ENCODE measurements at regions not wholly inside any gene's neighbourhood (a gene's known extent, or its start where the extent isn't known, plus 50 kb on each side); places are given as distances from the start of the nearest gene placed in this dataset.

DNA sequence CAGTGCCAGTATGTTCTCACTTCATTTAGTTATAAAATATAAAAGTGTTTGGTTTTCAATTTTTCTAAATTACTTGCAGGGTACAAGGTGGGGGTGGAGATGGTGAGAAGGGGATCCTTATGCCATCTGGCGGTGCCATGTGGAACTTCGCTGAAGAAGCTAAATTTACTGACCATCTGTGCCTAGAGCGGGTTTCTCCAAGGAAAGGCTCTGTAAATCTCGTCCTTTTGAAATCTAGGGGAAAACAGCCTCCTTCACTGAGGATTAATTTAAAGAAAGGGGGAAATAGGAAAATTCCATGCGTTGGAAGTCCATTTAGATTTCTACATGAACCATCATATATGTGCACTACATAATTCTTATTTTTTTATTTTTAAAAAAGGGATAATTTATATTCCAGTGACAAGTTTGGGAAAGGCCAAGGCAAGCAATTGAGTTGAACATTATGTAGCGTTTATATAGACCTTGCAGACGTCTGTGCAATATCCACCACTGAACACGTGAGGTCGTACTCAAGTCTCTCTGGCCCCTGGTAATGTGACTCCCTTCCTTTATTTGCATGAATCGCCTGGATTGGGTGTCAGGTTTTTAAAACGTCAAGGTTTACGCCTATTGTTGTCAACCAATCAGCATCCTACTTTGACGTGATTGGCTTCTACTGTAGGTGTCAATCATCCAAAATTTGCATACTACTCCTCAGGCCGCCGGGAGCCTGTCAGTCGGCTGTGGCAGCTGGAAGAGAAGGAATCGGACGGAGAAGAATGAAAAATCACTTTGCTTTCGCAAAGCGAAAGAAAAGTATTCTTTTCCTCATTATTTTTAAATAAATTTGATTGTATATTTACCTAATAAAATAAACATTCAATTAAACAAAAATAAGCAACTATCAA, 297.1 kb upstream of the NFE2L3 start:
- H3K4me1 Mint-ChIP-seq: peaks cover 12% of the 10 kb centered on the region
- ChIA-PET POLR2A (no interaction called here), CTCF (interaction anchor here (0.8 to 1.4 kb wide), 3 partner anchors 597 to 1332 kb away, joined by 3 to 4 read pairs (median 4); no protein-coding TSS in a partner anchor)
- no peak for DNase-seq
- no peak overlapping the region for H3K4me3 Mint-ChIP-seq
- peaks cover 52% of the 10 kb centered on the region for H3K27me3 Mint-ChIP-seq
- intact Hi-C loops (cut with micrococcal nuclease): loop anchor here (5.0 kb wide), 2 partner anchors 1242 to 1392 kb away; partner anchors contain the start of gene HOXA1
- ATAC-seq (ENCODE audit: low read depth): no peak
- TF ChIP-seq, protein P1, sequence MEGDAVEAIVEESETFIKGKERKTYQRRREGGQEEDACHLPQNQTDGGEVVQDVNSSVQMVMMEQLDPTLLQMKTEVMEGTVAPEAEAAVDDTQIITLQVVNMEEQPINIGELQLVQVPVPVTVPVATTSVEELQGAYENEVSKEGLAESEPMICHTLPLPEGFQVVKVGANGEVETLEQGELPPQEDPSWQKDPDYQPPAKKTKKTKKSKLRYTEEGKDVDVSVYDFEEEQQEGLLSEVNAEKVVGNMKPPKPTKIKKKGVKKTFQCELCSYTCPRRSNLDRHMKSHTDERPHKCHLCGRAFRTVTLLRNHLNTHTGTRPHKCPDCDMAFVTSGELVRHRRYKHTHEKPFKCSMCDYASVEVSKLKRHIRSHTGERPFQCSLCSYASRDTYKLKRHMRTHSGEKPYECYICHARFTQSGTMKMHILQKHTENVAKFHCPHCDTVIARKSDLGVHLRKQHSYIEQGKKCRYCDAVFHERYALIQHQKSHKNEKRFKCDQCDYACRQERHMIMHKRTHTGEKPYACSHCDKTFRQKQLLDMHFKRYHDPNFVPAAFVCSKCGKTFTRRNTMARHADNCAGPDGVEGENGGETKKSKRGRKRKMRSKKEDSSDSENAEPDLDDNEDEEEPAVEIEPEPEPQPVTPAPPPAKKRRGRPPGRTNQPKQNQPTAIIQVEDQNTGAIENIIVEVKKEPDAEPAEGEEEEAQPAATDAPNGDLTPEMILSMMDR (IDR thresholded peaks at IDR 0.05): peak; percentile 23
- H3K27ac Mint-ChIP-seq: peak overlapping the region; percentile 32
- peaks cover 2% of the 10 kb centered on the region for H3K9me3 Mint-ChIP-seq
- H3K36me3 Mint-ChIP-seq (ENCODE audit: low read depth): peaks cover 2% of the 10 kb centered on the region

DNA sequence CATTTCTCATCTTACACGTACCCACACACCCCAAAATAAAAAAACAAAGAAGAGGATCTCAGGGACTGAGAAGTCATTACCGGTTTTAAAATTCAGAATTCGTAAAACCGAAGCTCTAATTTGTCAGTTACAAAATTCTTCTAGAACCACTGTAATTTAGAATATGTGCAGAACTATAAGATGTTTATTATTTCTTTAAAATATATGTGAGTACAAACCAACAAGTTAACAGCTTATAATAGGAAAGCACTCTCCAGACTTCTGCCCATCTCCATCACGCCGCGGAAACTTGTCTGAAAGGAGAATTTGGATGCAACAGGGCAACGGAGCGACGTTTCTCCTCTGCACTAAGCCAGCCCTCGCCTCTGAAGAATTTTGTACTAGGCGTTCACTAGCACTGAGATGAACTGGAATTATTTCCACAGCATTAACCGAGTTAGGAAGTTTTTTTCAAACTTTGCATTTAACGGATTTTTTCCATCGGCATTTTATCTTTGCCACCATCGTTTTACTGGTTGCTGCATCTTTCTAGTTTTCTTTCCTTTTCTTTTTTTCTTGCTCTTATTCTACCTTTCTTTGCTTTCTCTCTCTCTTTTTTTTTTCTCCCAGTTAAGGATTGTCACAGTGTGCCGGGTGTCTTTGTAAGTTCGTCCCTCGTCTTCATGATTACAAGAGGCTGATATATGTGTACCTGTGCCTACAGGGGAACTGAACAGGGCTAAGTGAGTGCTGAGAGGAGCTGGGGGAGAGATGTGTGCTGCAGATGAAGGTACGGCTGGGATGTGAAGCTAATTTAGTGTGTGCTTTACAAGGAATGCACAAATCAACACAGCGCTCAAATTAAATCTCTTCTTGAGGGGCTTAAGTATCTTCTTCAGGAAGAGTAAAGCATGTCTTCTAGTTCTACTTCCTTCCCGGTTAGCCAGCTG, 295.9 kb upstream of the NFE2L3 start:
- CTCF ChIA-PET: interaction anchor here (0.8 kb wide), 1 partner anchor 814 kb away, joined by 3 read pairs; no protein-coding TSS in a partner anchor
- Mint-ChIP-seq H3K4me3 (no peak overlapping the region), H3K27ac (no peak overlapping the region), H3K36me3 (ENCODE audit: low read depth) (peaks cover 2% of the 10 kb centered on the region), H3K4me1 (peaks cover 12% of the 10 kb centered on the region), H3K27me3 (peaks cover 57% of the 10 kb centered on the region), H3K9me3 (peaks cover 5% of the 10 kb centered on the region)
- DNase-seq: no peak
- POLR2A ChIA-PET: interaction anchor here (1.0 kb wide), 1 partner anchor 1336 kb away, joined by 3 read pairs; no protein-coding TSS in a partner anchor
- TF ChIP-seq, protein P1 (IDR thresholded peaks at IDR 0.05): no peak
- intact Hi-C loops (cut with micrococcal nuclease): no loop called here
- ATAC-seq (ENCODE audit: low read depth): no peak

DNA sequence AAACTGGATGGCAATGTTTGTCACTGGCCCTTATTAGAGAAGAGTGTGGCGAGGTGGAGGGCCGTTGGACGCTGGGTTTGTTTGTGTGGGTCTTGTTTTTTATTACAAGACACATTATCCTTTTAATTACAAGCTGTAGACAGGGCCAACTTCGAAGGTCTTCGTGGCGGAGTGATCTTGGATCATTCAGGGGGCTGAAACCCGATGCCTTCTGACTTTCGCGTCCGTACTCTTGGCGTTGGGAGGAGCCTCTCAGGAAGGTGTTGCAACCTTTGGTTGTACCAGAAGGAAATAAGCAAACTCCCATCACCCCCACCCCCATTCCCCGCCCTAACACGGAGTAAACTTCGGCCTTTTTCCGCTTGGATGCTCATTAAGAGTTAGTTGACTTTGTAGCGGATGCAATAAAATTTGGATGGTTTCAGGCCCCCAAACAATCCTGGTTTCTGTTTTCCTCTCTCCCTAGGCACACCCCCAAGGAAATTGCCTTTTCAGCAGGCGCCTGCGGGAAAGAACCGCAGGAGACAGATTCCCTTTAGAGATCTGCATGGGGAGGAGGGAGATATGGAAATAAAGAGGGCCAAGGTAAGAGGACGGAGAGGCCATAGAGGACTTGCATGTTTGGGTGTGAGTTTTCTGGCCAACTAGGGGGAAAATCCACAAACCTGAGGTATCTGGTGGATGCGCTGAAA, 294.5 kb upstream of the NFE2L3 start:
- CTCF ChIA-PET: no interaction called here
- TF ChIP-seq, protein P1 (IDR thresholded peaks at IDR 0.05): no peak
- peaks cover 2% of the 10 kb centered on the region for H3K36me3 Mint-ChIP-seq (ENCODE audit: low read depth)
- ATAC-seq (ENCODE audit: low read depth) (no peak), DNase-seq (no peak)
- H3K4me1 Mint-ChIP-seq: peaks cover 14% of the 10 kb centered on the region
- H3K27me3 Mint-ChIP-seq: peaks cover 57% of the 10 kb centered on the region
- H3K27ac Mint-ChIP-seq: no peak overlapping the region
- no peak overlapping the region for H3K4me3 Mint-ChIP-seq
- peaks cover 5% of the 10 kb centered on the region for H3K9me3 Mint-ChIP-seq
- intact Hi-C loops (cut with micrococcal nuclease): no loop called here
- POLR2A ChIA-PET: no interaction called here

DNA sequence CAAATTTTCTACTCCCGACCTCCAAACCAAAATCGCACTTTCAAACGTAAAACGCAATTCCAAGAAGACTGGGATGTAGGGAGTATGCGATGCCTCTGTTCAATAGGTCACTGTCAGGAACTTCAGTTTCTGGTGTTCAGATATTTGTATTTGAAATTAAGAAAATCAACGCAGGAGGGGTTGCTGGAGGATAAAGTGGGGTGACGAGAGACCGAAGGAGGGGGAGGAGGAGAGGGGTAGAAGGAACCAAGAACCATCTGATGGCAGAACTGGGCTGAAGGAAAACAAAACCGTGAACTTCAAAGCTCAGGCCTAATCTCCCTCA, 293.8 kb upstream of the NFE2L3 start:
- peaks cover 17% of the 10 kb centered on the region for H3K4me1 Mint-ChIP-seq
- TF ChIP-seq, protein P1 (IDR thresholded peaks at IDR 0.05): no peak
- H3K36me3 Mint-ChIP-seq (ENCODE audit: low read depth): peaks cover 2% of the 10 kb centered on the region
- ChIA-PET CTCF (no interaction called here), POLR2A (no interaction called here)
- no peak overlapping the region for H3K27ac Mint-ChIP-seq
- DNase-seq (no peak), ATAC-seq (ENCODE audit: low read depth) (no peak)
- peaks cover 7% of the 10 kb centered on the region for H3K9me3 Mint-ChIP-seq
- no peak overlapping the region for H3K4me3 Mint-ChIP-seq
- intact Hi-C loops (cut with micrococcal nuclease): no loop called here
- peaks cover 59% of the 10 kb centered on the region for H3K27me3 Mint-ChIP-seq
